Head of caudate nucleus (tissue), 42 donors: ENCODE measurements at regions not wholly inside any gene's neighbourhood (a gene's known extent, or its start where the extent isn't known, plus 50 kb on each side); places are given as distances from the start of the nearest gene placed in this dataset.

ENCODE experiments used
- DNase-seq, 42 donors: peaks; one replicate each; pipeline versions ENCODE4 v3.0.0 to v3.0.0-alpha.2; 2020 to 2021; ENCODE audit warnings: mixed read lengths in 7 of 42
- intact Hi-C: fragments of 100-400 bp; cut with DNase I; formaldehyde crosslinking; loops from one replicate; pipeline ENCODE4 v1.15.0; 2022

DNA sequence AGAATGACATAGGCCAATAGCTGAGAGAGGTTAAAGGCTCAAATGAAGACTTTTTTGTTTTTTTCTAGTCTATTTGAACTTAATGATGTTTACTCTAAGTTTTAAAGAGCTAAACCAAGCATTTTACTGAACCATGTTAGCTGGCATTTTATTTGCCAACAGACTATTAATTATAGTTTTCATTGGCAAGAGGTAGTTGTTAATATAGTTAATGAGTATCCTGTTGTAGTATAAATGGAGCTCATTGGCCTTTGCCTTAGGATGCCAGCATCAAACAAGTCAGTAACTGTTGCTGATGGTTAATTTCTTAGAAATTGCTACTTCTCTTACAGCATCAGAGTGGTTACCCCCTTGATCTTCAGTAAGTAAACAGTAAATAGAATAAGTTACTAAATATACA lies 339.0 kb upstream of the B3GALT2 start:
- intact Hi-C loops = no loop called here
- no peak for DNase-seq

DNA sequence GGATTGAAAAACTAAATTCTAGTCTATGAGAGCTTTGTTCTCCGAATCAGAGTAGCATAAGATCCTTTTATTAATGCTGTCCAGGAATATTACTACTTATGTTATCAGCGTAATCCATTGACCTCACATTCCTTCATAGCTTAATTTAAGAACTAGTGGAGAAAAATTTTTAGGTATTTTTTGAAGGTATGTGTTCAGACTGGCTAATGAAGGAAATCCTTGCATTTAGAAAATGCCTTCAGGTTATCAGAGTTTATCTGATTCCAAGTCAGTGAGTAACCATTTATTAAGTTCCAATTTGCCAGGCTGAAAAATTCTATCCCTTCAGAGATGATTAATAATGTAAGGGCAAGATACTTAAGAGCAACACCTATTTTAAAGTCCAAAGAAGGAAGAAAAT lies 338.2 kb upstream of the B3GALT2 start:
- intact Hi-C loops = no loop called here
- DNase-seq = no peak

DNA sequence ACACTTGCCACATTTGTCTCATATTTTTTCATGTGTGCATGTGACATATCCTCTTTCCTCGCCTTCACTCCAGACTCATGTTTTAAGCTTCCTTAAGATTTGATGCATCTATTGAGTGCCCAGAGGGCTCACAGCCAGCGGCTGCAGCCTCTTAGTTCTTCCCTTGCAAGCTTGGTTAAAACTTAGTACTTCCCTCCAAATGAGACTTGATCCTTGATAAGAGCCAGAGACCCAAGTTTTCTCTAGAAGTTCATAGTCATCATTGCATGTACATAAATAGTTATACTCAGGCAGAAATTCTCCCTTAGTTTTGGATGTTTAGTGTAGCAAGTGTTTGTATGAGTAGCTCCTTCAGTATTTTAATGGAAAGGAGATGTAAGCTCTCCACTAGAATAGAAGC lies 337.6 kb upstream of the B3GALT2 start:
- DNase-seq = no peak
- intact Hi-C loops = no loop called here

DNA sequence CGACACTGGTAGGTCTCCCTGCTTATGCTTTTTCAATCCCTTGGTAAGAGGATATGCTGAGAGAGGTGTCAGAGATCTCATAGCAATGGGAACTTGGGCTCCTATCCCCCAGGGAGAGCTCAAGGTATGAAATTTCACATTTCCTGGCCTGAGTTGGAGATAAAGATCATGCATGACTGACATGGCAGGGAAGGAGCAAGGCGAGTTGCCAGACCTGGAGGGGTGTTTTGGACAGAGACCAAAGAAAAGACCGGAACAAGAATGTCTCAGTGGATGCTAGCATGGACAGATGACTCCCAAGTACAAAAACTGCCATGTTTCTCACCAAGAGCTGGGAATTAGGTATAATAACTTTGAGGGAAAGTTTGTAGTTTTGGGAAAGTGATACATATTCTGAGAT lies 334.1 kb upstream of the B3GALT2 start:
- DNase-seq = no peak
- intact Hi-C loops = no loop called here

GRCh38 chr1:193519922-193520321 lies 333.5 kb upstream of the B3GALT2 start:
- intact Hi-C loops = no loop called here
- DNase-seq = no peak

DNA sequence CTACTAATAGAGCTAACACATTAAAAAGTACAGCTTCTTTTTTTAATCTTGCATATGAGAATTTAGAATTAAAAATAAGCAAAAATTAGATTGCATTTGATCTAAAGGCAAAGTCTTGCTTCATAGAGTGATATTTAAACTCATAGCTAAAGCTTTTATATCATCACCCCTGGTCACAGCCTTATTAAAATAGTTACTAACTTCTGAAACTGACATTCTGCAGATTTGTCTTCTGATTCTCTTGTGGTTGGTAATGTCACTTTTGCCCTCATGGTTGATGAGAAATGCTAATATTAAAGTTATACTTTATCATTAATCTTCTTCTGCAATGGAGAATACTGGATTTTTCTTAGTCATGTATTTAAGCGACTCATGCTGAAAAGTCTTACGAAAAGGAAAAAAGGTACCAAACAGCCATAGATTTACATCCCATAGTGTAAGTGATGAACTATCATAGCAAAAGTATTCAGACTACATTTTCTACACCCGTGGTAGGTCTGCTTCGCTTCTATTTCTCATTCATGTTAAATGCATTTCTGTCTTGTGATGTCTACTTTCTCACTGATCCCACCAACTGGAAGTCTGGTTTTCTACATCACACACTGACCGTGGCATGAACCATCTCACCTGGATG lies 330.5 kb upstream of the B3GALT2 start:
- no peak for DNase-seq
- intact Hi-C loops = no loop called here

DNA sequence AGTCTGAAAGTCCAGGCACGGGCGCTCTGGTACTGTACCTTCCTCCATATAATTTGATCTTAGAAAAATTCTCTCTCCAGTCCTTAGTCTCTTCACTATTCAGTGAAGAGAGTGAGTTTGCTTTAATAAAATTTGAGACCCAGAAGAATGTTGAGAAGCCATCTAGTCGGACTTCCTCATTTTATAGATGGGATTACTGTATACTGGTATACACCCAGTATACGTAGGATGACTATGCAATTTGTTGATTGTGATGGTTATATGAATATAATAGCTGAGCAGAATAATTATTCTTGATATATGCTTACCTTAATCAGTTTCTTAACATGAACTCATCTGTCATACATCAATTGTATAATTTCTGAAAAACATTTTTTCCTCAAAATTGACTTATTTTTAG lies 328.0 kb upstream of the B3GALT2 start:
- intact Hi-C loops = no loop called here
- no peak for DNase-seq

DNA sequence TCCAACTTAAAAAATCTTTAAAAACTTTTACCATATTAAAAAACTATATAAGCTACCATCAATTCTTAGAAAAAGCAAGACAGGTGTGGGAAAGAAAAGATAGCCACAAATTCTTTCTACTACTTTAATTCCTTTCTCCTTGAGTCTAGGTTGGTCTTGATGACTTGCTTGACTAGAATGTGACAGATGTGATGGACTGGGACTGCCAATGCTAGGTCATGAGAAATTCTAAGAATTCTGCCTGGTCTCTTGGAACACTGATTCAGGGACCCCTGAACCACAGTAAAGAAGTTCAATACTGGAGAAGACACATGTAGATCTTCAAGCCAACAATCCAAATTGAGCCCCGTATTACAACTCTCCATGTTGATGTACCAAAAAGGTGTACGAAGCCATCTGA lies 326.6 kb upstream of the B3GALT2 start:
- intact Hi-C loops = no loop called here
- DNase-seq = no peak

DNA sequence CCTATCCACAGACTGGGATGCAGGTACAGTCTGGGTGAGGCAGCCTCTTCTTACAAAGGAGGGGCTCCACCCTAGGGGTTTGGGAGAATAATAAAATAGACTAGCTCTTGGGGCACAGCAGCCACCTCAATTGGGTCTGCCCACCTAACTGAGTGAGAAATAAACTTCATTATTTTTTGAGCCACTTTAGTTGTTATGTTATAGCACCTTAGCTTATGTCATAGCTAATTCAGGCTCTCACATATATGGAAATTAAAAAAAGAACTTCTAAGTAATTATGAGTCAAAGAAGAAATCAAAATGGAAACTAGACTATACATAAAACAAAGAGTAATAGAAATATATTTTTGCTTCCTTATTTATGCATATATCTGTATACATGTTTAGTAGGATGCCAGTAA lies 318.5 kb upstream of the B3GALT2 start:
- intact Hi-C loops = no loop called here
- no peak for DNase-seq

DNA sequence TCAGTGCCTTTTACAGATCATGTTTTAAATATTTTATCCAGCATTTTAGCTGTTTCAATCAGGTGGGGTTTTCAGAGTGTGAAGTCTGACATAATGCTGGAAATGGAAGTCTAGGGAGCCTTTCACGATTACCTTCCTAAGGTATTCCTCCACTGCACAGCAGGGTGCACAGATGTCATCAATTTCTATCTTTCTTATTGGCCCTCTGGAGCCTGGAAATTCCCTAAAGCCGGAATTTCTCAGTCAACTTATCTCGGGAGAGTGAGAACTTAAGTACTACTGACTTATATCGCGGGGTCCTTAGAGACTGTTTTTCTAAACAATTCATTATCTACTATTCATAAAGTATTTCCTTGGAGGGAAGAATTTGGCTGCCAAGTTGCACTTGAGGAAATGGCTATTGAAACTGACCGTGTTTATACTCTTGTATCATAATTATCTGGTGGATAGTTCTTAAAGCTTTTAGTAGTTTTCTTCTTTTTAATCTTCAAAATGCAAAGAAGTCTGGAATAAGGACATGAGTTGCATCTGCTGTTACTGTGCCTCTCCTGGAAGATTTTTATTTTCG lies 311.8 kb upstream of the B3GALT2 start:
- no peak for DNase-seq
- intact Hi-C loops = no loop called here

DNA sequence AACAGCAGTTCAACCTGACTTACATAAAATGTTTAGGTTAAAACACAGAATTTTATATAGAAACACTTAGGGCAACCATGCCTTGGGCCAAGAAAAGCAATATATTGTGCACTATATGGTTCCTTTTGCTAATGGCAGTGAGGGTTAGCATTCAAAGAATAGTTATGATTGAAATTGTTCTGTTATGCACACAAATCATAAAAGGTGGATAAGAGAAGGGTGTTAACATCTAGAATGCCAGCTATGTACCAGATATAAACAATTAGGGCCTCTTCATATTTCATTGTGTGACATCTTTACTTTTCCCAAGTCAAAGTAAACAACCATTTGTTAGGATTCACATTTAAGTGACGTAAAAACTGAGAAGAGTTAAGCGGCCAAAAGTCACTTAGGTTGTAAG lies 308.0 kb upstream of the B3GALT2 start:
- intact Hi-C loops = no loop called here
- no peak for DNase-seq

DNA sequence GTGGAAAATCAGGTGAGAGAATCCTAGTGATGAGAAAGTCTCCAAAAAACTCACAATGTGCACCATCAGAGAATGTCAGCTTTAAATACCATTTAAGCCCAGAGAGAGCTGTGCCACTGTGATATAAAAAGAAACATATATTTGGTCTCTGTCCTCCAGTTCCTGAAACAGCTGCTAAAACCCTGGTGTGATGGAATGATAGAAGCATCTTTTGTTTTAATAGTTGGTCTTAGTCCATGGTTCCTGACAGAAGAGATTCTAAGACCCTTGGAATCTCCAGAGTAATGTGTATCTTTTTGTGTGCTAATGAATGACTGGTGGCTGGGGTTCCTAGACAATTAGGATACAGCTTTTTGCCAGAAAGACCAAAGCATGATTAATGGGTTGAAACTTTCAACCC lies 302.8 kb upstream of the B3GALT2 start:
- intact Hi-C loops = no loop called here
- no peak for DNase-seq

GRCh38 chr1:193487722-193488121 lies 301.3 kb upstream of the B3GALT2 start:
- no peak for DNase-seq
- intact Hi-C loops = no loop called here

DNA sequence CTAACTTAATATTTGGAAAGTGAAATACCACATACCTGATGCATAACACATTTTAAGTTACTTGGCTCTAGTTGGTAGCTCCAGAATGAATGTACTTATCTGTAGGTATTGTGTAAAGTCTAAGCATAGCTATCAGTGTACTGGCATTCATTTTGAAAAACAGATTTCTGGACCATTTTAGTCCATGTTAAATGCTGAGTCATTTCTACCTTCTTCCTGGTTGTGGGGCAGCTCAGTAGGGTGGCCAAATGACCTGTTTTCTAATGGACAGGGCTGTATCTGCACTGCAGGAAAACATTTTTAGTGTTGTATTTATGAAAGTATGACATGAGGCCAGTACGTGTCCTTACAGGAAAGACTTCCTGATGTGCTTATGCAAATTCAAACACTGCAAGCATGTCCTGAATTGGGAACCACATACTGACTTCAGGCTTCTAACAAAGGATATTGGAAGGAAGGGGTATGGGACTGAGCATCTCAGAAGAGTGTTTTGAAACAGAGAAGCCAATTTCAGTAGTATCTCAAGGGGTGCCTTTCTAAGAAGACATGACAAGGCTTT lies 300.3 kb upstream of the B3GALT2 start:
- intact Hi-C loops = no loop called here
- no peak for DNase-seq

DNA sequence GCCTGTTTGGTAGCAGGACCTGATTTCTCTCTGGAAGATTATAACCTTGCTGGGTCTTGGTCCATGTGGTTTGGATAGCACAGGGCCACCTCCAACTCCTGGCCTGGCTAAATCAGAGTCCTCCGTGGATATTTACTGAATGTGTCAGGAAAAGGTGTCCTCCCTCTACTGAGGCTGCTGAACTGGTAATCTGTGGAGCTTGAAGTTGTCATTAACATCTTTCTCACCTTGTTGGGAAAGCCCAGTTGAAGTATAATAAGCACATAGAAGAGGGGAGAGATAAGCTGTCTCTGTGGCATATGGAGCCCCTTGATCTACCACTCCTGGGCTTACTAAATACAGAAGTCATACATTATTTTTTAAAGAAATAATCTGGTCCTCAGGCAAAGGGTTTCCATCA lies 294.3 kb upstream of the B3GALT2 start:
- intact Hi-C loops = no loop called here
- no peak for DNase-seq

- intact Hi-C loops = no loop called here
- no peak for DNase-seq
Observed at GRCh38 chr1:193479187-193479586, 292.8 kb upstream of the B3GALT2 start.

- no peak for DNase-seq
- intact Hi-C loops = no loop called here
Observed at GRCh38 chr1:193476748-193477147, 290.3 kb upstream of the B3GALT2 start.

GRCh38 chr1:193473932-193474331 lies 287.5 kb upstream of the B3GALT2 start:
- intact Hi-C loops = no loop called here

DNA sequence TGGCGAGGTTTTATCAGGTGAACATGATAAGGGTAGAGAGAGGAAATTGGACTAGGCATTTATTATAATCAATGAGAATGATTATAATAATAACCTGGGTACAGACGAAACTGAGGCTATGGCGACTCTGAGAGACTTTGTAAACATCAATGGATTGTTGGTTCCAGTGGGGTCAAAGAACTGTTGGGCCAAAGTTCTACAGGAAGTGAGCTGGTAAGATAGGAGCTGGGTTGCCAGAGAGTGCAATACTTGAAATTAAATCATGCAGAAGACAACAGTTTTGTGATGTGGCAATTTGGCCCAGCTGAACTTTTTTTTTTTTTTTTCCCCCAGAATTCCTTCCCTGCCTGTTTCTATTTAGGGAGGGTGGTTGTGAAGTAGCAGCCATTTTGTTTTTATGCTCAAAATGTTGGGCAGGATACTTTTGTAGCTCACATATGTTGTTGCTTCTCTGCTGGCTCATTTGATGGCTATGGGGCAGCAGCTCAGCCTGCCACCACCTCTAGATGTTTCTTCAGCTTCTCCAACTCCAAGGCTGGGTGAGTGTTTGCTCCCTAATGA lies 286.5 kb upstream of the B3GALT2 start:
- intact Hi-C loops = no loop called here
- no peak for DNase-seq

More at GRCh38 chr1:193473932-193474331, 287.5 kb upstream of the B3GALT2 start:
- DNase-seq = no peak

DNA sequence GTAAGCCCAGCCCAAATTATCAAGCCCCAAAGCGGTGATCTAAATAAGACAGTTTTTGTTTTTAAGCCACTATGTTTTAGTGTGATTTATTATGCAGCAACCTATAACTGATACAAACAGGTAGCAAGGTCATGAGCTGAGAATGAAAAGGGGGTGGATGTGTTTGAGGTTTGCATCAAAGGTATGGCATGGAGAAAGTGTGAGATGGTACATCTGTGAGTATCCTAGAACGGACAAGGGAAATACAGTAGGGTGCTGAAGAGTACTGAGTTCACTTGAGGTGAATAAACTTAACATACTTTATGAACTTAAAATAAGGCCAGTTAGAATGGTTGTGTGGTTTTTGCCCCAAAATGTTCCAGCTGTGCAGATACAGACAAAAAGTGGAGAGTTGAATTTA lies 286.0 kb upstream of the B3GALT2 start:
- no peak for DNase-seq
- intact Hi-C loops = no loop called here

GRCh38 chr1:193471981-193472380 lies 285.6 kb upstream of the B3GALT2 start:
- no peak for DNase-seq
- intact Hi-C loops = no loop called here
